Tibial nerve (tissue), 4 donors: ENCODE measurements at regions not wholly inside any gene's neighbourhood (a gene's known extent, or its start where the extent isn't known, plus 50 kb on each side); places are given as distances from the start of the nearest gene placed in this dataset.

Experiments
- DNase-seq, 2 donors: peaks; one replicate each; pipeline ENCODE4 v3.0.0-alpha.2; 2019; ENCODE audit warnings: low spot score in 2 of 2
- H3K27ac ChIP-seq, 4 donors: fragments of 200-600 bp; sonication (generic) in 3 of 4; one replicate each; pipeline ENCODE4 v1.5.1; 2017 to 2019; ENCODE audit warnings: mild to moderate bottlenecking in 1 of 4
- H3K27me3 ChIP-seq, 2 donors: fragments of 200-600 bp; sonication (generic) in 1 of 2; one replicate each; pipeline versions ENCODE4 v1.5.1 to v1.6.0; 2017 to 2019
- H3K36me3 ChIP-seq, 3 donors: fragments of 200-600 bp; sonication (generic); one replicate each; pipeline ENCODE4 v1.5.1; 2018 to 2019
- H3K4me1 ChIP-seq, 4 donors: fragments of 200-600 bp; sonication (generic) in 3 of 4; one replicate each; pipeline ENCODE4 v1.5.1; 2017 to 2019
- H3K4me3 ChIP-seq, 4 donors: fragments of 200-600 bp; sonication (generic) in 3 of 4; one replicate each; pipeline ENCODE4 v1.5.1; 2017 to 2019; ENCODE audit warnings: mild to moderate bottlenecking in 1 of 4, moderate library complexity in 1 of 4
- H3K9me3 ChIP-seq, 4 donors: fragments of 200-600 bp; sonication (generic) in 3 of 4; one replicate each; pipeline ENCODE4 v1.5.1; 2017 to 2019
- CTCF ChIP-seq, 5 experiments: fragments of 200-600 bp in 3 of 5; fragments of 450-650 bp in 2 of 5; sonication (generic) in 3 of 5; IDR thresholded peaks; one replicate each; pipeline ENCODE4 v1.5.1; 2016 to 2019; ENCODE audit warnings: antibody characterized with exemption in 5 of 5, mild to moderate bottlenecking in 3 of 5, moderate library complexity in 2 of 5
- EP300 ChIP-seq, 2 donors: sonication (generic); formaldehyde crosslinking; IDR thresholded peaks; one replicate each; pipeline ENCODE4 v1.6.1; 2017; ENCODE audit warnings: antibody characterized with exemption in 2 of 2, mild to moderate bottlenecking in 1 of 2
- POLR2A ChIP-seq, 2 donors: fragments of 450-650 bp; IDR thresholded peaks; one replicate each; pipeline ENCODE4 v1.6.1; 2017; ENCODE audit warnings: antibody characterized with exemption in 2 of 2, mild to moderate bottlenecking in 2 of 2, moderate library complexity in 2 of 2
- WGBS, 2 donors: methylation state at CpG; one replicate each; pipeline ENCODE4 v1.1.5; 2018; 5-methylcytosine and 5-hydroxymethylcytosine counted together

DNA sequence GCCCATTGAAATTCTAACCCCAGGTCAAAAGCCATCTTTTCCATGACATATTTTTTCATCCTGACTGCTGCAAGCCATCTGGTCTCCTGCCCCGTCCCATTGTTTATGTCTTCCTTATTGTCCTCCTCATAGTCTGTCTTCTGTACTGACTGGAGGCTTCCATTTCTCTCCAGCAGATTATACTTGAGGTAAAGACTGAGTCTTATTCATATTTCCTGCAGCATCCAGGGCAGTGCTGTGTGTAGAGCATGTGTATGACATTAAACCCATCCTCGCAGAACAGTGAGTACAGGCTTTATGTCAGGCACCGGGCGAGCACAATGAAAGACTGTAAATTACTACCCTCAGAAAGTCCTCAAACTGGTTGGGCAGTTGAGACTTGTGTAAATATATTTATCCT lies 275.1 kb downstream of the C4orf33 start:
- no peaks in the 10 kb centered on the region for H3K9me3 ChIP-seq
- DNase-seq, result no peak
- H3K27ac ChIP-seq, result no peak overlapping the region
- no peaks in the 10 kb centered on the region for H3K4me1 ChIP-seq
- no peaks in the 10 kb centered on the region for H3K36me3 ChIP-seq
- WGBS, 2 donors, result 56 to 75% methylated on average over 4 of the region's 4 CpGs
- no peak for TF ChIP-seq POLR2A (IDR thresholded peaks at IDR 0.05)
- no peak for TF ChIP-seq EP300 (IDR thresholded peaks at IDR 0.05)
- no peak for TF ChIP-seq CTCF (IDR thresholded peaks at IDR 0.05)
- no peak overlapping the region for H3K4me3 ChIP-seq
- no peaks in the 10 kb centered on the region for H3K27me3 ChIP-seq

DNA sequence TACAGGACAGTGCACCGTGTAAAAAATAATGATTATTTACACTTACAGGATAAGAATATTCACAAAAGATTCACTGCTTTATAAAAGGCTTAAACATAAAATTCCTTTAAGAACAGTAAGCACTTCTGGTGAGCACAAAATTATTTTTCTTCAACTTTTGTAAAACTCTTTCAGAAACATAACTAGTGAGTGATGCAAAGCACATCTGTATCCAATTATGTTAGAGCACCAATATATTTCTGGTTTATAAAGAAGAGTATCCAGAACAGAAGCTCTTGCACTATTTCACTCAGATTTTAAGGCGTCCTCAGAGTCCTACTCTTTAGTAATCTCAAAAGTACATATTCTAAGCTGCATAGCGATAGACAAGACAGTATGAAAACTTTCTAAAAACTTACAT lies 276.0 kb downstream of the C4orf33 start:
- TF ChIP-seq CTCF (IDR thresholded peaks at IDR 0.05) (no peak), POLR2A (IDR thresholded peaks at IDR 0.05) (no peak), EP300 (IDR thresholded peaks at IDR 0.05) (no peak)
- H3K4me3 ChIP-seq, result no peak overlapping the region
- no peak overlapping the region for H3K27ac ChIP-seq
- H3K9me3 ChIP-seq, result no peaks in the 10 kb centered on the region
- WGBS, 2 donors, result 63 to 67% methylated on average over 3 of the region's 3 CpGs
- H3K4me1 ChIP-seq, result no peaks in the 10 kb centered on the region
- no peaks in the 10 kb centered on the region for H3K36me3 ChIP-seq
- no peak for DNase-seq
- no peaks in the 10 kb centered on the region for H3K27me3 ChIP-seq

- H3K27ac ChIP-seq, result no peak overlapping the region
- H3K4me3 ChIP-seq, result no peak overlapping the region
- WGBS, 2 donors, result 42 to 49% methylated on average over 4 of the region's 4 CpGs
- no peaks in the 10 kb centered on the region for H3K9me3 ChIP-seq
- no peaks in the 10 kb centered on the region for H3K36me3 ChIP-seq
- no peaks in the 10 kb centered on the region for H3K27me3 ChIP-seq
- no peak for TF ChIP-seq EP300 (IDR thresholded peaks at IDR 0.05)
- no peak for TF ChIP-seq POLR2A (IDR thresholded peaks at IDR 0.05)
- TF ChIP-seq CTCF (IDR thresholded peaks at IDR 0.05), result no peak
- H3K4me1 ChIP-seq, result no peaks in the 10 kb centered on the region
- no peak for DNase-seq
These were observed 281.3 kb downstream of the C4orf33 start for GRCh38 chr4:129377131-129377845.

DNA sequence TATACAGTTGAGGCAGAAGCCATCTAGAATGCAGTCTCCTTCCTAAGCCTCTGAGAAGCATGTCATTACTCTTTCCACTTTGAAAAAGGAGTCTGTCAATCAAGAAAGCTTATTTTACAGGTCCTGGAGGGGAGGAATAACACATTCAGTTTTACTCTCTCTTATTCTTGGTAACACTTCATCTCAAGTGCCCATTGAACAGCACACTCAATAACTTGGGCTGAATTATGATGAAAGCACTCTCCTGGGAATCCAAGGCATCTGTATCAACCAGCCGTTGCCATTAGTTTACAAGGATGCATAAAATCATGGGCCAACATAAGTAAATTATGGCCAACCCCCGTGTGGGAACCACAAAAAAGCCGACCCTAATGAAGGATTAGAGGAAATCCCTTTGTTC lies 282.4 kb downstream of the C4orf33 start:
- Histone ChIP-seq H3K4me3 (no peak overlapping the region), H3K36me3 (no peaks in the 10 kb centered on the region), H3K4me1 (no peaks in the 10 kb centered on the region), H3K27me3 (no peaks in the 10 kb centered on the region), H3K27ac (no peak overlapping the region), H3K9me3 (no peaks in the 10 kb centered on the region)
- no peak for DNase-seq
- 50 to 61% methylated on average over 3 of the region's 3 CpGs for WGBS, 2 donors
- TF ChIP-seq EP300 (IDR thresholded peaks at IDR 0.05) (no peak), POLR2A (IDR thresholded peaks at IDR 0.05) (no peak), CTCF (IDR thresholded peaks at IDR 0.05) (no peak)

- H3K4me1 ChIP-seq, result no peaks in the 10 kb centered on the region
- no peaks in the 10 kb centered on the region for H3K9me3 ChIP-seq
- H3K36me3 ChIP-seq, result no peaks in the 10 kb centered on the region
- H3K4me3 ChIP-seq, result no peak overlapping the region
- TF ChIP-seq POLR2A (IDR thresholded peaks at IDR 0.05) (no peak), EP300 (IDR thresholded peaks at IDR 0.05) (no peak), CTCF (IDR thresholded peaks at IDR 0.05) (no peak)
- H3K27me3 ChIP-seq, result no peaks in the 10 kb centered on the region
- 87 to 88% methylated on average over 2 of the region's 2 CpGs for WGBS, 2 donors
- H3K27ac ChIP-seq, result no peak overlapping the region
- DNase-seq, result no peak
These were observed 283.5 kb downstream of the C4orf33 start for GRCh38 chr4:129379429-129379828.
